ENCODE measurements at regions not wholly inside any gene's neighbourhood (a gene's known extent, or its start where the extent isn't known, plus 50 kb on each side); places are given as distances from the start of the nearest gene placed in this dataset.
"Not testable (repeated sequence)": the region's sequence is repeated elsewhere in the genome, so short reads cannot be mapped to it uniquely, and the experiment has no call there.

- no peaks in the 10 kb centered on the region for H3K9me3 ChIP-seq (ENCODE audit: control insufficient read depth in 2 of 2, low read length in 2 of 2)
- H3K36me3 ChIP-seq (ENCODE audit: control insufficient read depth in 2 of 2, insufficient read depth in 2 of 2, low read length in 2 of 2): no peaks in the 10 kb centered on the region
- no peak overlapping the region for H3K9ac ChIP-seq (ENCODE audit: low read depth in 1 of 2, low read length in 2 of 2)
- H3K27me3 ChIP-seq (ENCODE audit: control insufficient read depth in 2 of 2, insufficient read depth in 2 of 2, low read length in 2 of 2): no peaks in the 10 kb centered on the region
- H3K4me1 ChIP-seq (ENCODE audit: control insufficient read depth in 2 of 2, insufficient read depth in 2 of 2, low read length in 2 of 2): no peaks in the 10 kb centered on the region
- no peak overlapping the region for H3K27ac ChIP-seq (ENCODE audit: low read depth in 2 of 2, low read length in 2 of 2)
- no peak overlapping the region for H3K4me3 ChIP-seq (ENCODE audit: low read length in 2 of 2)
Observed at GRCh38 chr5:120938604-120939003, 474.5 kb downstream of the PRR16 start.

- H3K9ac ChIP-seq (ENCODE audit: low read depth in 1 of 2, low read length in 2 of 2): no peak overlapping the region
- H3K36me3 ChIP-seq (ENCODE audit: control insufficient read depth in 2 of 2, insufficient read depth in 2 of 2, low read length in 2 of 2): no peaks in the 10 kb centered on the region
- H3K4me3 ChIP-seq (ENCODE audit: low read length in 2 of 2): no peak overlapping the region
- no peaks in the 10 kb centered on the region for H3K4me1 ChIP-seq (ENCODE audit: control insufficient read depth in 2 of 2, insufficient read depth in 2 of 2, low read length in 2 of 2)
- no peak overlapping the region for H3K27ac ChIP-seq (ENCODE audit: low read depth in 2 of 2, low read length in 2 of 2)
- H3K9me3 ChIP-seq (ENCODE audit: control insufficient read depth in 2 of 2, low read length in 2 of 2): no peaks in the 10 kb centered on the region
- no peaks in the 10 kb centered on the region for H3K27me3 ChIP-seq (ENCODE audit: control insufficient read depth in 2 of 2, insufficient read depth in 2 of 2, low read length in 2 of 2)
Observed at GRCh38 chr5:120942596-120943350, 478.7 kb downstream of the PRR16 start.

- H3K4me3 ChIP-seq (ENCODE audit: low read length in 2 of 2); H3K36me3 ChIP-seq (ENCODE audit: control insufficient read depth in 2 of 2, insufficient read depth in 2 of 2, low read length in 2 of 2); H3K9me3 ChIP-seq (ENCODE audit: control insufficient read depth in 2 of 2, low read length in 2 of 2); H3K4me1 ChIP-seq (ENCODE audit: control insufficient read depth in 2 of 2, insufficient read depth in 2 of 2, low read length in 2 of 2); H3K9ac ChIP-seq (ENCODE audit: low read depth in 1 of 2, low read length in 2 of 2); H3K27me3 ChIP-seq (ENCODE audit: control insufficient read depth in 2 of 2, insufficient read depth in 2 of 2, low read length in 2 of 2); H3K27ac ChIP-seq (ENCODE audit: low read depth in 2 of 2, low read length in 2 of 2): not testable (repeated sequence)
Observed at GRCh38 chr5:120949596-120949995, 485.5 kb downstream of the PRR16 start.

GRCh38 chr5:120953445-120953844 is 489.3 kb downstream of the PRR16 start:
- not testable (repeated sequence) for H3K4me3 ChIP-seq (ENCODE audit: low read length in 2 of 2); H3K36me3 ChIP-seq (ENCODE audit: control insufficient read depth in 2 of 2, insufficient read depth in 2 of 2, low read length in 2 of 2); H3K27ac ChIP-seq (ENCODE audit: low read depth in 2 of 2, low read length in 2 of 2); H3K27me3 ChIP-seq (ENCODE audit: control insufficient read depth in 2 of 2, insufficient read depth in 2 of 2, low read length in 2 of 2); H3K9ac ChIP-seq (ENCODE audit: low read depth in 1 of 2, low read length in 2 of 2); H3K9me3 ChIP-seq (ENCODE audit: control insufficient read depth in 2 of 2, low read length in 2 of 2); H3K4me1 ChIP-seq (ENCODE audit: control insufficient read depth in 2 of 2, insufficient read depth in 2 of 2, low read length in 2 of 2)

- no peaks in the 10 kb centered on the region for H3K36me3 ChIP-seq (ENCODE audit: control insufficient read depth in 2 of 2, insufficient read depth in 2 of 2, low read length in 2 of 2)
- H3K9me3 ChIP-seq (ENCODE audit: control insufficient read depth in 2 of 2, low read length in 2 of 2): no peaks in the 10 kb centered on the region
- H3K9ac ChIP-seq (ENCODE audit: low read depth in 1 of 2, low read length in 2 of 2): no peak overlapping the region
- H3K27me3 ChIP-seq (ENCODE audit: control insufficient read depth in 2 of 2, insufficient read depth in 2 of 2, low read length in 2 of 2): no peaks in the 10 kb centered on the region
- H3K27ac ChIP-seq (ENCODE audit: low read depth in 2 of 2, low read length in 2 of 2): no peak overlapping the region
- H3K4me1 ChIP-seq (ENCODE audit: control insufficient read depth in 2 of 2, insufficient read depth in 2 of 2, low read length in 2 of 2): no peaks in the 10 kb centered on the region
- H3K4me3 ChIP-seq (ENCODE audit: low read length in 2 of 2): no peak overlapping the region
Observed at GRCh38 chr5:120954255-120954654, 490.2 kb downstream of the PRR16 start.

- Histone ChIP-seq H3K36me3 (ENCODE audit: control insufficient read depth in 2 of 2, insufficient read depth in 2 of 2, low read length in 2 of 2) (no peaks in the 10 kb centered on the region), H3K9ac (ENCODE audit: low read depth in 1 of 2, low read length in 2 of 2) (no peak overlapping the region), H3K9me3 (ENCODE audit: control insufficient read depth in 2 of 2, low read length in 2 of 2) (no peaks in the 10 kb centered on the region), H3K4me1 (ENCODE audit: control insufficient read depth in 2 of 2, insufficient read depth in 2 of 2, low read length in 2 of 2) (no peaks in the 10 kb centered on the region), H3K4me3 (ENCODE audit: low read length in 2 of 2) (no peak overlapping the region), H3K27ac (ENCODE audit: low read depth in 2 of 2, low read length in 2 of 2) (no peak overlapping the region), H3K27me3 (ENCODE audit: control insufficient read depth in 2 of 2, insufficient read depth in 2 of 2, low read length in 2 of 2) (no peaks in the 10 kb centered on the region)
Observed at GRCh38 chr5:120955795-120956194, 491.7 kb downstream of the PRR16 start.

GRCh38 chr5:120958877-120959485 is 494.9 kb downstream of the PRR16 start:
- Histone ChIP-seq H3K4me3 (ENCODE audit: low read length in 2 of 2) (no peak overlapping the region), H3K36me3 (ENCODE audit: control insufficient read depth in 2 of 2, insufficient read depth in 2 of 2, low read length in 2 of 2) (no peaks in the 10 kb centered on the region), H3K27ac (ENCODE audit: low read depth in 2 of 2, low read length in 2 of 2) (no peak overlapping the region), H3K9me3 (ENCODE audit: control insufficient read depth in 2 of 2, low read length in 2 of 2) (no peaks in the 10 kb centered on the region), H3K4me1 (ENCODE audit: control insufficient read depth in 2 of 2, insufficient read depth in 2 of 2, low read length in 2 of 2) (no peaks in the 10 kb centered on the region), H3K9ac (ENCODE audit: low read depth in 1 of 2, low read length in 2 of 2) (no peak overlapping the region), H3K27me3 (ENCODE audit: control insufficient read depth in 2 of 2, insufficient read depth in 2 of 2, low read length in 2 of 2) (no peaks in the 10 kb centered on the region)

GRCh38 chr5:120960510-120960909 is 496.4 kb downstream of the PRR16 start:
- Histone ChIP-seq H3K27me3 (ENCODE audit: control insufficient read depth in 2 of 2, insufficient read depth in 2 of 2, low read length in 2 of 2) (no peaks in the 10 kb centered on the region), H3K9ac (ENCODE audit: low read depth in 1 of 2, low read length in 2 of 2) (no peak overlapping the region), H3K4me3 (ENCODE audit: low read length in 2 of 2) (no peak overlapping the region), H3K9me3 (ENCODE audit: control insufficient read depth in 2 of 2, low read length in 2 of 2) (no peaks in the 10 kb centered on the region), H3K36me3 (ENCODE audit: control insufficient read depth in 2 of 2, insufficient read depth in 2 of 2, low read length in 2 of 2) (no peaks in the 10 kb centered on the region), H3K4me1 (ENCODE audit: control insufficient read depth in 2 of 2, insufficient read depth in 2 of 2, low read length in 2 of 2) (no peaks in the 10 kb centered on the region), H3K27ac (ENCODE audit: low read depth in 2 of 2, low read length in 2 of 2) (no peak overlapping the region)

GRCh38 chr5:120967366-120967765 is 503.3 kb downstream of the PRR16 start:
- H3K27me3 ChIP-seq (ENCODE audit: control insufficient read depth in 2 of 2, insufficient read depth in 2 of 2, low read length in 2 of 2): no peaks in the 10 kb centered on the region
- no peak overlapping the region for H3K9ac ChIP-seq (ENCODE audit: low read depth in 1 of 2, low read length in 2 of 2)
- H3K4me1 ChIP-seq (ENCODE audit: control insufficient read depth in 2 of 2, insufficient read depth in 2 of 2, low read length in 2 of 2): no peaks in the 10 kb centered on the region
- no peaks in the 10 kb centered on the region for H3K9me3 ChIP-seq (ENCODE audit: control insufficient read depth in 2 of 2, low read length in 2 of 2)
- H3K36me3 ChIP-seq (ENCODE audit: control insufficient read depth in 2 of 2, insufficient read depth in 2 of 2, low read length in 2 of 2): no peaks in the 10 kb centered on the region
- no peak overlapping the region for H3K4me3 ChIP-seq (ENCODE audit: low read length in 2 of 2)
- H3K27ac ChIP-seq (ENCODE audit: low read depth in 2 of 2, low read length in 2 of 2): no peak overlapping the region

- Histone ChIP-seq H3K4me1 (ENCODE audit: control insufficient read depth in 2 of 2, insufficient read depth in 2 of 2, low read length in 2 of 2) (no peaks in the 10 kb centered on the region), H3K9me3 (ENCODE audit: control insufficient read depth in 2 of 2, low read length in 2 of 2) (no peaks in the 10 kb centered on the region), H3K27ac (ENCODE audit: low read depth in 2 of 2, low read length in 2 of 2) (no peak overlapping the region), H3K9ac (ENCODE audit: low read depth in 1 of 2, low read length in 2 of 2) (no peak overlapping the region), H3K4me3 (ENCODE audit: low read length in 2 of 2) (no peak overlapping the region), H3K27me3 (ENCODE audit: control insufficient read depth in 2 of 2, insufficient read depth in 2 of 2, low read length in 2 of 2) (no peaks in the 10 kb centered on the region), H3K36me3 (ENCODE audit: control insufficient read depth in 2 of 2, insufficient read depth in 2 of 2, low read length in 2 of 2) (no peaks in the 10 kb centered on the region)
Observed at GRCh38 chr5:120974690-120975089, 510.6 kb downstream of the PRR16 start.

Measured in mucosa of rectum (tissue), 2 donors.